Nephron (organoid): ENCODE measurements at regions not wholly inside any gene's neighbourhood (a gene's known extent, or its start where the extent isn't known, plus 50 kb on each side); places are given as distances from the start of the nearest gene placed in this dataset.
A peak's percentile ranks its signal among the peaks of the same experiment; 100 is the strongest.

Experiments
- H3K27ac Mint-ChIP-seq, 3 experiments: 2 replicates each; pipeline ENCODE4 v1.8.0; 2020; ENCODE audit warnings: mixed read lengths in 3 of 3, mild to moderate bottlenecking in 2 of 3, moderate library complexity in 1 of 3
- H3K27me3 Mint-ChIP-seq: 2 replicates; pipeline ENCODE4 v1.8.0; 2021; ENCODE audit warnings: low read depth, mild to moderate bottlenecking, moderate library complexity, mixed read lengths
- H3K36me3 Mint-ChIP-seq: 2 replicates; pipeline ENCODE4 v1.8.0; 2020; ENCODE audit warnings: low read depth, mixed read lengths
- H3K4me1 Mint-ChIP-seq: 2 replicates; pipeline ENCODE4 v1.8.0; 2020; ENCODE audit warnings: mixed read lengths
- H3K4me3 Mint-ChIP-seq, 3 experiments: 2 replicates each; pipeline ENCODE4 v1.8.0; 2020; ENCODE audit warnings: mild to moderate bottlenecking in 3 of 3, mixed read lengths in 3 of 3, moderate library complexity in 2 of 3
- H3K9me3 Mint-ChIP-seq: 2 replicates; pipeline ENCODE4 v1.8.0; 2020; ENCODE audit warnings: mixed read lengths
- CTCF ChIP-seq, 3 experiments: fragments of 200-600 bp; sonication (generic); IDR thresholded peaks; one replicate each; pipeline ENCODE4 v1.5.0; 2021; ENCODE audit warnings: antibody characterized with exemption in 3 of 3; ENCODE audit not compliant: unreplicated experiment in 3 of 3

- Mint-ChIP-seq H3K36me3 (no peaks in the 10 kb centered on the region), H3K27ac (no peak overlapping the region), H3K4me3 (no peak overlapping the region), H3K27me3 (no peaks in the 10 kb centered on the region), H3K9me3 (no peaks in the 10 kb centered on the region), H3K4me1 (peaks cover 12% of the 10 kb centered on the region)
- no peak for TF ChIP-seq CTCF (IDR thresholded peaks at IDR 0.05; ENCODE audit: unreplicated experiment in 3 of 3)
Observed at GRCh38 chr6:154648188-154648887, 84.9 kb upstream of the SCAF8 start.

- no peak overlapping the region for H3K4me3 Mint-ChIP-seq
- H3K4me1 Mint-ChIP-seq = peaks cover 17% of the 10 kb centered on the region
- no peak for TF ChIP-seq CTCF (IDR thresholded peaks at IDR 0.05; ENCODE audit: unreplicated experiment in 3 of 3)
- H3K36me3 Mint-ChIP-seq = no peaks in the 10 kb centered on the region
- H3K27me3 Mint-ChIP-seq = no peaks in the 10 kb centered on the region
- no peaks in the 10 kb centered on the region for H3K9me3 Mint-ChIP-seq
- H3K27ac Mint-ChIP-seq = no peak overlapping the region
Observed at GRCh38 chr6:154648888-154649205, 84.4 kb upstream of the SCAF8 start.

- Mint-ChIP-seq H3K27me3 (no peaks in the 10 kb centered on the region), H3K4me1 (peaks cover 24% of the 10 kb centered on the region), H3K4me3 (no peak overlapping the region)
Observed at GRCh38 chr6:154649721-154650120, 83.5 kb upstream of the SCAF8 start.

GRCh38 chr6:154650351-154650750 lies 82.9 kb upstream of the SCAF8 start:
- Mint-ChIP-seq H3K27me3 (no peaks in the 10 kb centered on the region), H3K27ac (peak overlapping the region in 1 of 3 experiments; percentile 4), H3K9me3 (no peaks in the 10 kb centered on the region), H3K4me3 (no peak overlapping the region), H3K4me1 (peaks cover 24% of the 10 kb centered on the region), H3K36me3 (no peaks in the 10 kb centered on the region)
- no peak for TF ChIP-seq CTCF (IDR thresholded peaks at IDR 0.05; ENCODE audit: unreplicated experiment in 3 of 3)

More at GRCh38 chr6:154649721-154650120, 83.5 kb upstream of the SCAF8 start:
- H3K9me3 Mint-ChIP-seq = no peaks in the 10 kb centered on the region
- H3K27ac Mint-ChIP-seq = no peak overlapping the region
- H3K36me3 Mint-ChIP-seq = no peaks in the 10 kb centered on the region
- no peak for TF ChIP-seq CTCF (IDR thresholded peaks at IDR 0.05; ENCODE audit: unreplicated experiment in 3 of 3)

GRCh38 chr6:154651656-154652055 lies 81.6 kb upstream of the SCAF8 start:
- H3K27me3 Mint-ChIP-seq = no peaks in the 10 kb centered on the region

More at GRCh38 chr6:154651656-154652055, 81.6 kb upstream of the SCAF8 start:
- peaks cover 24% of the 10 kb centered on the region for H3K4me1 Mint-ChIP-seq
- H3K4me3 Mint-ChIP-seq = no peak overlapping the region
- TF ChIP-seq CTCF (IDR thresholded peaks at IDR 0.05; ENCODE audit: unreplicated experiment in 3 of 3) = no peak
- no peaks in the 10 kb centered on the region for H3K36me3 Mint-ChIP-seq
- no peak overlapping the region for H3K27ac Mint-ChIP-seq
- no peaks in the 10 kb centered on the region for H3K9me3 Mint-ChIP-seq
